ENCODE measurements at regions not wholly inside any gene's neighbourhood (a gene's known extent, or its start where the extent isn't known, plus 50 kb on each side); places are given as distances from the start of the nearest gene placed in this dataset.

GRCh38 chr6:92586236-92586977 lies 833.0 kb downstream of the EPHA7 start:
- TF ChIP-seq CTCF (conservative IDR thresholded peaks at IDR 0.05 in 1 of 2, IDR thresholded peaks at IDR 0.05 in 1 of 2; ENCODE audit: extremely low read depth in 1 of 2, insufficient read depth in 1 of 2, low read depth in 1 of 2, low read length in 2 of 2) (no peak), EZH2 (IDR thresholded peaks at IDR 0.05; ENCODE audit: borderline replicate concordance, low read length) (no peak)

Data from mammary epithelial cell (primary cell).